ENCODE measurements at regions not wholly inside any gene's neighbourhood (a gene's known extent, or its start where the extent isn't known, plus 50 kb on each side); places are given as distances from the start of the nearest gene placed in this dataset.

DNA sequence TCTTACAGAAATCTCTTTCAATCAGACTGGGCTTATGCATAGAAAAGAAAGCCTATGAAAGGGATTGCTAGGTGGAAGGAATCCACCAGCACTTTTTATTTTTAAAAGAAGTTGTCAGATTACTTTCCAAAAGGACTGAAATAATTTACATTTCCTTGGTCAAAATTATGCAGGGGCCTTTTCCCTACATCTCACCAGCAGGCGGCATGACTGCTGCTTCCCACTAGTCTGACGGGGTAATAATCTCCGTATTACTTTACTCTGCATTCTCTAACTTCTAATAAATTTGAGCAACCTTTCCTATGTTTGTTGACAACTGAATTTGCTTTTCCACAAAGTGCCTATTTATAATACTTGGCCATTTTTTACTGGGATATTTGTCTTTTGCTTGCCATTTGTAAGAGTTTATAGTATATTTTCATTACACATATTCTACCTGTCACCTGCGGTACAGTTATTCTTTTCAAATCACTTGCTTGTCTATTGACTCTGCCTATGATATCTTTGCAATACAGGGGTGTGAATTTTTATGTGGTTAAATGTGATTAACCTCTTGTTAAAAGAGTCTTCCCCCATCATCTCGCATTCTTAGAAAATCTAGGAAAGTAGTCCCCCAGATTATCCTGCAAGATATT lies 51.9 kb upstream of the USP47 start:
- DNase-seq = peak; percentile 34

DNA sequence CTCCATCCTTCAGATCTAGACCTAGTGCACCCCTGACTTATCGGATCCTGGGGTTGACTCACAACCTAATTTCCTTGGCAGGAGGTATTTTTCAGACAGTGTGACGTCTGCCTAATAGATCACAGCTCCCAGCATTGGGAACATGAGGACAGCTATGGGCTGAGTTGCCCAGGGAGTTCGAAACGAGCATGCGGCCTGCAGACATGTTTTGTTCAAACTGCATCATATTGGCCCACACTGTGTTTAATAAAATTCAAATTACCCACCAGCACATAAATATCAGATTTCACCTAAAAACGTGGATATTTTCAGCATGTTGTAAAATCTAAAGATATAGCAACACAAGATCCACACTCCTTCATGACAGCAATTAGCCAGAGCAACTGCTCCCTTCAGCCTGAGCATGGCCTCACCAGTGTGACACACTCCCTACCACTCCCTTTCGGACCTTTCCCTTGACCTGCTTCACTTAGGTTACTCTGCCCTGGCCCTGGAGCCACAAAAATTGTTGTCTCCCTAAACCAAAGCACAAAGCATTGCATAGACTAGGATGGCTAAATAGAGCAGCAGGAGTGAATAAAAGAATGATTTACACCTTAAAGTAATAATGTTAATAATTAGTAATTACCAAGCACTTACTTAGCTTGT lies 53.6 kb upstream of the USP47 start:
- DNase-seq = no peak

DNA sequence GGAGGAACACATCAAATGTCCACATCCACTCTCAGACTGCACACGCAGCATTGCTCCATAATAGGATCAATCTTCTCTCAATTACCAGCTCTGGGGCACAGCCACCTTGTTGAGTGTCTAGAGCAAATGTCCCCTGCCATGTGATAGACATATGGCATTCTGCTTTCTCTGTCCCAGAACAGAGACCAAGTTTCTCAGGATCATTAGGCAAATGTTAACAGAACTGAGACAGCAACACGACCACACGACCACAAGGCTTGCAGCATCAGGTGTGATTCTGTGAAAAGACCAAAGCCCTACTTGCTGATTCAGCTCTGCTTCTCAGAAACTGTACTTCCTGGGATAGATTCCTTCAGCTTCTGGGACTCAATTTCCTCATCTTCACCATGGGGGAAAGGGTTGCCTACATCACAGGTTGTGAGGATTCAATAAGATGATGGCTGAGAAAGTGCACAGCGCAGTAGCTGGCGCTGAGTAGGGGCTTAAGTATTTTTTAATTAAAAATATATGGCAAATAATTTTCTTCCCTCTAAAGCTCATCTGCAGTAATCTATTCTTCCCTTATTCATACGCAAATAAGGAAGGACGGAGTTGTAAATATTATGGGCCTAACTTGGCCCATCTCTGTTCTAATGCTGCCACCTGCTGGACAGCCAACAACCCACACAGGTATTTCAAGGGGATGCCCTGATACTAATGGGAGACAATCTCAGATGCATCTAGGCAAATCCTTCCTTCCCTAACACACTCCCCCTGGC lies 54.3 kb upstream of the USP47 start:
- DNase-seq = peak; percentile 79

DNA sequence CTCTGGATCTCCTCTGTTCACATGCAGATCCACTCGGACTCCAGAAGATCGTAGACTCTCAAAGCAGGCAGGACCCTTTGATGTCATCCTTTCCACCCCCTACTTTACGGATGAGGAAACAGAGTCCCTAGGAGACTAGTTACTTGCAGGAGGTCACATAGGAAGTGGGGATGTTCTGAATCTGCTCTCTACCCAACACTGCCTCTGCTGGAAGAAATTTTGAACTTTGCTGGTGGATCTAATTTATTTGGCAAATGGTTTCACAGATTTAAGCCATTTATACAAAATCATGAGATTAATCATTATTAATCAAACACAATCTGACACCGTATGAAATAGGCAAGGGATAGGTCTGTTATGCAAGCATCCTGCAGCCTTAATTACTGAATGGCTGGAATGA lies 55.0 kb upstream of the USP47 start:
- DNase-seq = no peak

DNA sequence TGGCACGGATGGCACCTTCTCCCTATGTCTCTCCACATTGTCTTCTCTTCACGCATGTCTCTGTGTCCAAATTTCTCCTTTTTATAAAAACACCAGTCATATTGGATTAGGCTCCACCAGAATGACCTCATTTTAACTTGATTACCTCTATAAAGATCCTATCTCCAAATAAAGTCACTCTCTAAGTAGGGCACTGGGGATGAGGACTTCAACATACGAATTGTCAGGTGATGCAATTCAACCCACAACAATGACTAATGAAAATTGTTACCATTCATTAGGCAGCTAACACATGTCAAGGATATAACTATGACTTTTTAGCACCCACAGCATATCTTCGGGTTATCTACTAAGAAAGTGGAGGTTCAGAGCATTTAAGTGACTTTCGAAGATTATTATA lies 55.5 kb upstream of the USP47 start:
- DNase-seq = no peak

DNA sequence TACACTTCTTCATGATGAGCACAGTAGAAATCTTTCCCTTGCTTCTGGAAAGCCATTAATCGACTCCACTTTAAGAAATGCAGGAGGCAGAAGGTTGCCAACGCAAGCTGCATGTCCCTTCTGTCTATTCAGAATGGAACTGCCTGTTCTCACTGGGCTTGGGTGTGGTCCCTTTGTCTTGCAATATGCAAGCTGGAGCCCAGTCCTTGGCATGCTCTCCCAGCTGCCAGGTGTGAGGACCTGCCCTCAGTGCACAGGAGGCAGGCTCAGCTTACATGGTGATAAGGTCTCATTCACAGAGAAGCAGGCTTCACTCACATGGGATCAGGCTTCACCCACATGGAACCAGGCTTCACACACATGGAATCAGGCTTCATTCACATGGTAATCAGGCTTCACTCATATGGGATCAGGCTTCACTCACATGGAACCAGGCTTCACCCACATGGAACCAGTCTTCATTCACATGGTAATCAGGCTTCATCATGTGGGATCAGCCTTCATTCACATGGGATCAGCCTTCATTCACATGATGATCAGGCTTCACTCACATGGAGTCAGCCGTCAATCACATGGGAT lies 59.2 kb upstream of the USP47 start:
- DNase-seq = no peak

DNA sequence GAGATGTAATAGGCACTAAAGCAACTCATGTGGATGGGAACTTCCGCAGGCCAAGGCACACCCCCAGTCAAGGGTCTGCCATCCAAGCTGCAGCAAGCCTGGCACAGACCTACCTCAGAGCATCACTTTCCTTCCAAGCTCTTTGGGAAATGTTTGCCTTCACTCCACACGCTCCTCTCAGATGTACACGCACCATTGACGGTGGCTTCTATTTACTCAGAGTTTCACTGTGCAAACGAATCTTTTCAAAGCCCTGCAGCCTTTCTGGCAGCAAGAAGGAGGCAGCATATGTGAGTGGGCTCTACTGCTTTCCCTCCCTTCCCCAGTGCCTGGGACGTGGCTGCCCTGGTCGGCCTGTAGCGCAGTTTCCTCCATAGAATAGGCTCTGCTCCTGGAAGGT lies 60.9 kb upstream of the USP47 start:
- no peak for DNase-seq

DNA sequence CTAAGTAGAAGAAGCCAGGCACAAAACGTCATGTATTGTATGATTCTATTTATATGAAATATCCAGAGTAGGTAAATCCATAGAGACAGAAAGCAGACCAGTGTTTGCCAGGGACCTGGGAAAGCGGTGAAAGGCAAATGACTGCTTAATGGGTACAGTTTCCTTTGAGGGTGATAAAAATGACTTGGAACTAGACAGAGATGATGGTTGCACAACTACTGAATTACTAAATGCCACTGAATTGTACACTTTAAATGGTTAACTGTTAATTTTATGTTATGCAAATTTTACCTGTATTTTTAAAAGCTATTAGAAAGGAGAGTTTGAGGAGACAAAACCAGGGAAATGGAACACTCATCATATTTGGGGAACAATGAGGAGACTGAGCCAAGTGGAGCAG lies 61.8 kb upstream of the USP47 start:
- no peak for DNase-seq

DNA sequence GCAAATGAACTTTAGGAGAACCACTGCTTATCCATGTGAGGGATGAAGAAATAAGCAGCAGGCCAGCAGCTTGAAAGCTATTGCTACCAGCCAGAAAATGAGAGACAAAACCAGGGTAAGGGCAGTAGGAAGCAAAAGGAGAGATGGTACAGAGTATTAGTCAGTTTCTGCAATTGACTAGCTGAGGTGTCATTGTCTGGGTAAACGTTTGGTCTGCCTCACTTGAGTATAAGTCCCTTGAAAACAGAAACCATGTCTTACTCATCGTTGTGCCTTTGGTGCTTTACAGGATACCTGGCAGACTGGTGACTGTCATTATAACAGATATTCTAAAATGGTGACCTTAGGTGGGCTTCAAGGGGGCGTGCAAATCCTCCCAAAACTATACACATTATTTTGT lies 63.9 kb upstream of the USP47 start:
- DNase-seq = no peak

DNA sequence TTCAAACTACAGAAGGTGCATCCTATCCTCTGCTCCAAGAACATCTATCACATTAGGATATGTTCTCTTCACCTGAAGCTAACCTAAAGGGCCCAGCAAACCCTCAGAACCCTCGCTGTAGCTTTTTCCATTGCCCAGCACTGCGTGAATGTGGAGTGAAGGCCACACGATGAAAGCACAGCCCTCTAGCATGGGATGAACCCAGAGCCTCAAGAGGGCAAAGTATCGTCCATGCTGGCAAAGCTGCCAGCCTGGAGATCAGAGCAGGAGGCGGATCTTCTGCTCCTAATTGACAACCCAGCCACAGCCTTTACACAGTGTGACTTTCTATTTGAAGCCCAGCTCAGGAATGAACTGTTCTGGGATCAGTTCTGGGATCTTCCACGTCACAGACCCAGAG lies 65.1 kb upstream of the USP47 start:
- DNase-seq = no peak

DNA sequence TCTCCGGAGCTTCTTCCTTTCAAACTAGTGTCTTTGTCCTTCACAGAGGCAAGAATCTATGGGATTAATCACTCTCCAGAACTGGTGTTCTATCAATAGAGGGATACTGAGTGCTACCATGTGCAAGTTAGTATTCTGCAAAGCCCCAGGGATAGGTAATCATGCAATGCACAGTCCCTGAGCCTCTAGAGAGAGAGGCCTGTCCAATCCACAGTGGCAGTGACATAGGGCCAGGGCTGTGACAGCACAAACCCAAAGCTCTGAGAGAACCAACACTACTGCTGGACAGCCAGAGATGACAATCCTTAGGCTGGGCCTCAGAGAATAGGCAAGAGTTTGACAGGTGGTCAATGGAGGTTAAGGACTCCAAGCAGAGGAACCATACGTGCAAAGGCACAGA lies 66.8 kb upstream of the USP47 start:
- DNase-seq = no peak

DNA sequence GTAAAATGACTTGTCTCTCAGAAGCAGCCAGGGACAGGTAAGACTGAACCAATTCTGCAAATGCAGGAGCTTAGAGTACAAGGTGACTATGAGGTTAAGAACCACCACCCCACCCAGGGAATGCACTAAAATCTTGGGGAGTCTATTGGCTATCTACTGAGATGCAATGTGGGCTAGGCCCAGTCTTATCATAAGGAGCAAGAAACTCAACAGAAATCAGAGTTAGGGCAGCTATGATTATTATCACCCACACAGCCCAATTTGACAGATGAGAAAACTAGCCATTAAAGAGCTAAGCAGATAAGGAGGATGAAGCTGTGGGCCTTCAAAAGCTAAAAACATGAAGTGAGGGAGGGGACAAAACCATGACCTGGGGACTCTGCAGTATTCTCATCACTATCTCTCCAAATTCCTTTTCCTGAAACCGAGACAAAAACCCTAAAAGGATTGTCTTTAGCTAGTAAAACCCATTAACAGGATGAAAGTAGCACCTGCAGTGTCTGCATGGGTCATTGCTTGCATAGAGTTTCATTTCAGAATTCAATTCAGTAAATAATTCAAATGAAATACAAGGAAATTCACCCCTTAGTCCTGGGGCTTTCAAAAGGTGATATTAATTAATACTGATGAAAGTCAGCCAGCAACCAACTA lies 68.8 kb upstream of the USP47 start:
- no peak for DNase-seq

DNA sequence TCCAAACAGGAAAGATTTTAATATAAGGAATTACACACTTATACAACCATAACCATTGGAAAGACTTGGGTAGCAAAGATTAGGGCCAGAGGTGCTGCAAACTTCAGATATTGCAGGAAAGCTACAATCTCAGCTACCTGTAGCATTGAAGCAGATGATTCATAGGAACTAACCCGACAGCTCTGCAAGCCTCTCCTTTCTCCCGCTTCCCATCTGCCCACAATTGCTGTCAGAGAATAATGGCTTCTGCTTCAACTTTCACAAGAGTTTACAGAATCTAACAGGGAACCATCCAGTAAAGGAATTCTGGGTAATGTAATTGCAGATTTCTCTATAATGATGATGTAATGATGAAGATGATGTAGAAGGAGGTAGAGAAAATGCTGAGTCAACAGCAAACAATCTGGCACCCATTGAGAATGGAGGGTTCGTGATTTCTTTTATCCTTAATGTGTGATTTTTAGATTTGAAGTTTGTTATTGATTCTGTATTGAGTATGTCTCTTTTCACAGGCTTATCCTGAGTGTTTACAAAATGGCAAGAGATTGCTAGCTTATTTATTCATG lies 70.8 kb upstream of the USP47 start:
- no peak for DNase-seq

DNA sequence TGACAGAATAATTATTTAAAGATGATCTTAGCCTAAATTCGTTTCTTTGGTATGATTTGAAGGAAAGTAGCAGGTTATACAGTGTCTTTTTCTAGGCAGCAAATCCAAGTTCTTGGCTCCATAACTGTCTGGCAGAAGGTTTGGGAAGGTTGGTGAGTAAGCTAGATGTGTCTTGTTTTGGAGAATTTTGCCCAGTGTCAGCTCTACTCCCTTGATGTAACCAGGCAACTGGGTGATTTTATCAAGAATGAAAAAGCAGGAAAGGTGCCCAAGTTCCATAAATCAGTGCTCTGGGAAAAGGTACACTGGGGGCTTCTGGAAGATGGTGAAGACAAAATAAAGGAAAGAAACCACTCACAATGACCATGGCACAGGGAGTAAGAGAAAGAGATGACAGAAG lies 71.5 kb upstream of the USP47 start:
- DNase-seq = no peak

DNA sequence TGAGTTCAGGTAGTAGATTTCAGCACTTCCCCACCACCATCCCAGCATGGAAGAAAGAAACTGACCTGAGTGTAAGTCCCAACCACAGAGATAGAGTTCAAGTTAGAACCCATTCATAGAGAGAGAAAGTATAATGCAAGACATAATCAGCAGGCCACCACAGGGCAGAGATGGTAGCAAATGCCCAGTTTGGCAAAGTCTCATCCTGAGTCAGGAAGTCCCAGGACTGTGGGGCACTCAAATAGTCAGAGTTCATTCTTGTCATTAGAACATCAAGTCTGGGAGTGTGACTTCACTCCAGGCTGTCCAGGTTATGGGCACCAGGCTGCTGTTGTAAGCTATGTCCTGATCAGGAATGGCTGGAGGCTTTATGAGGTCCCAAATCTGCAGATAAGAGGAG lies 72.0 kb upstream of the USP47 start:
- DNase-seq = no peak

DNA sequence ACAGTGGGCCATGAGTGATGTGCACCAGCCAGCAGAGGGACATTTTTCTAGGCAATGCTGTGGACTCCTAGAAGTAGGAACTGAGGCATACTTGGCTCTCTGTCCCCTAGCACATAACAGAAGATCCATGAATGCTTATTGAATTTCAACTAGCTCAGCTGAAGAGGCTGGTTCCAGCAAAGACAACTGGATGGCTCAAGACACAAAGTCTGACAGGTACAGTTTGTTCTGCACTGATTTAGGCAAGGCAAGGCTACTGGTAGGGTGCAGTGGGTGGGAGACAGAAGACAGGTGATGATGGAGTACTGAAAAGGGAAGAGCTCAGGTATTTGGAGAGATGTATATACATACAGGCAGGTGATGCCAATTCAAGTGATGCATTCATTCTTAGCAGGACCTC lies 72.4 kb upstream of the USP47 start:
- no peak for DNase-seq

DNA sequence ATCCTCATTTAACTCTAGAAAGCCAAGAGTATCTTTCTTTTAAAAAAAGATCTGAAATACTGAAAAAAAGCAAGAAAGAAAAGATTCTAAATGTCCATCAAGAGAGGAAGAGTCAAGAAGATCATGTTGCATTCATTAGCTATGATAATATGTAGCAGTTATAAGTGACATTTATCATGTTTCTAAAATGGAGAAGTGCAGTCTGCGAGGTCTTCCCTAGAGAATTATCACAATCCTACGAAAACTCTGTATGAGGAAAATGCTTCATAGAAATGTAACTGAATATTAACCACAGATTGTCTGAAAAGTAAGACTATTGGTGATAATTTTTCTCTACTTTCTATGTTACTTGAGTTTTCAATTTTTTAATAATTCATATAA lies 77.4 kb upstream of the USP47 start:
- no peak for DNase-seq

DNA sequence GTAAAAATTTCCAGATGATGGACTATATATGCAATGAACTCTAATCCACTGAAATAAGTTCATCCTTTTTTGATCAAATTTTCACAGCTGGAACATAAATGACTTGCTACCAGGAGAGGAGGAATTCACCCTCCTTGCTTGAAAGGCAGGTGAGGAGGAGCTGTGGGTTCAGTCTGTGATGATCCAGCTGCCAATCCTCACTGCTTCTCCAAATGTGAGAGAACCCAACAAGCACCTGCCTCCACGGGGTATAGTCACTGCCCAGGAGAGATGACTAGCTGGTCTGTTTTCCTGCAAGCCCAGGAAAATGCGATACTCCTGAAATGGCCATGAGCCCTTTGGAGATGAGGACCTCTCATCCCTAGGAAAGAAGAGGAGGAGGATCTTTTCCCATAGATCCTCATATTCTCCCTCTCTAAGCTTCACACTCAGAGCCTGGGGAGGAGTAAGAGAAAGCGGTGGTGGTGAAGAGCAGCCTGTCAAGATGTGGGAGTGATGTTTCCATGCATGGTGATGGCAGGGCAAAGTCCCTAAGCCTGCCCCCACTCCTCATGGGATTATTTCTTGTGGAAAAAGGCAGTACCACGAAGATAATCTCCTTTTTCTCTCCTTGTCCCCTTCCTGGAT lies 77.9 kb upstream of the USP47 start:
- no peak for DNase-seq

DNA sequence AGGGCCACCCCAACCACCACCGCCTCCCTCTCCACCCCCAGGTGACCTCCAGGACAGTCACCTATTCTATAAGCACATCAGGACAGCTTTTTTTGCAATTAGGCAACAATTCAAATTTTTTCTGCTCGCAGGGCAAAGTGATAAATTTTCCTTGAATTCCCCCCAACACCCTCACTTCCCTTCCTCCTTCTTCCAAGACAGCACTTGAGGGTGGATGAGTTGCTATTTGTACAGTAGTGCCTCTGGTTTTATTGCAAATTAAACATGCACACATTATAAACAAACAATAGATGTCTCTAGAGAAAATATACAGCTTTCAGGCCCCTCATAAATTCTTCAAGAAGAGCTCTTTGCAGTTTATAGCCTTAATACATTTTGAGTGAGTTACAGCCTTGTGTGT lies 80.9 kb upstream of the USP47 start:
- no peak for DNase-seq

DNA sequence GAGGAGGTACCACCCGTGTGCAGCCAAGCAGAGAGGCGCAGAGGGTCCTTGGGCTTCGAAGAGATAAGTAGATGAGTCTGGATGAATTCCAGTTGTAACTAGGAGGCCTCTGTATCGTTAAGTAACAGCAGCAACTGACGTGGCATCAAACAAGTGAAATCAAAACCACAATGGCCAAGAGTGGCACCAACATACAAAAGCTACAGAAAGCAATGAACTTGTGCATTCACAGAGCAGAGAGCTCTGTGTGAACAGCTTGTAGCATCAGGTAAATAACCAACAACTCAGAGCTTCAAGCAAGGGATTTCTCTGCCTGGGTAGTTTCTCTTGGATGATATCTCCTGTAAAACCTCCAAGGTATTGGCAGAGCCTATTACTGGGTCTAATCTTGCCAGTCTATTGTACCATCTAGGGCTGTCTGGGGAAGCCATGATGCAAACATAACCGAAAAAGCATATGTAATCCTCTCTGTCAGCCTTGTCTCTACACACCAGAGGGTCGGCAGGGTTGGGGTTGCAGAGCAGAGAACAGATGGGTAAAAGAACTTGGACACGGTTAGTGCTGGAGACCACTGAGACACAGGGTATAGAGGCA lies 83.1 kb upstream of the USP47 start:
- DNase-seq = no peak

DNA sequence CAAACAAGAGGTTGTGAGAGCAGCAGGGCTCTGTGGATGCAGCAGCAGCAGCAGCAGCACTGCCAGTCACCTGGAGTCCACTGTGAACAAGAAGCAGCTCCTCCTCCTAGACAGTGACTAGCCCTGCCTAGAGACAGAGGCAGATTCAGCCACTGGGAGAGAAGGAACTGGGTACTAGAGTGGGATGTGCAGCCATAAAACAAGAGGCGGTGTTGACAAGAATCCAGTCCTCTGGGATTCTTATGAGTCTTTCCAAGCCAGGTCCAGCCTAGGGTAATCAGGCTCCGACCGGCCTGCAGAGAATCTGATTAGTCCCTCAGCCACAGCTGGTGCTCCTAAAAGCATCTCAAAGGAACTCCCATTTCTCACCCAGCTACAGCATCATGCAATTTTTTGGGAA lies 83.9 kb upstream of the USP47 start:
- DNase-seq = no peak

DNA sequence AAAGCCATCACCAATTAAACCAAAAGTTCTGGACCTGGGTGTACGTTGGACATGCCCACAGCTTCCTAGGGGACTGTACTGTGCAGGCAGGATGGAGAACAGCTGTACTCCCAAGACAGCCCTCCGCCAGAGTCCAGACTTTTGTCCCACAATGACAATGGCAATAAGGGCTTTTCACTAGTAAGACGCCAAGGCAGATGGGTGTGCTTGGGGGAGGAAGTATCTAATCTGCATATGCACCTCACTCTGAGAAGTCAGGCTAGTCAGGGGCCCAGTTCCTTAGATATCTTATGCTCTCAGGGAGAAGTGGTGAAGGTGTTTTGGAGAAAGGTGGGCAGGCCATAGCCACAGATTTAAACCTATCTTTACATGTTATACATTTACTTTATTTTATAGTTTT lies 85.1 kb upstream of the USP47 start:
- DNase-seq = no peak
